ENCODE measurements at regions not wholly inside any gene's neighbourhood (a gene's known extent, or its start where the extent isn't known, plus 50 kb on each side); places are given as distances from the start of the nearest gene placed in this dataset.

DNA sequence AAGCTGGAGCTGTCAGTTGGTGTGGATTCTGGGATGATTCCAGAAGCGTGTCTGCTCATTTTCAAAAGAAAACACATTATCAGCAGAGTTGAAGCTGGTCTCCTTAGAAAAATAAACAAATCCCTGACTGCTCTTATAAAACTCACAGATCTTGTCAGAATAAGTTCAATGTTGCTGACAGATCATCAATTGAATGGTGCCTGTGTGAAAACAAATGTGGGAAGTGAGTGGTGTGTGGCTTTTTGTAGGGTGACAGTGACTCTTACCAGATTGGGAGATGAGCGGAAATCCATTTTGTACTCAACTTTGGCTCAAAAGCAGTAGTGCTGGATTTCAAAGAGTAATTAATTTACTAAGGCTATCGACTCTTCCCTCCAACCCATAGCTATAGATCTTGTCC, 807.8 kb downstream of the RAPGEF2 start:
- DNase-seq (peak in 2 of 3 donors; percentile 29 to 62), ATAC-seq (ENCODE audit: insufficient read depth, low FRiP score) (no peak)
- Histone ChIP-seq H3K27ac (ENCODE audit: low read depth in 1 of 2, low read length in 1 of 2) (no peak overlapping the region), H3K4me1 (ENCODE audit: control insufficient read depth in 5 of 5, insufficient read depth in 5 of 5, low read length in 5 of 5) (no peaks in the 10 kb centered on the region), H3K27me3 (ENCODE audit: control insufficient read depth in 3 of 3, insufficient read depth in 3 of 3, low read length in 2 of 3) (no peaks in the 10 kb centered on the region), H3K9me3 (ENCODE audit: control insufficient read depth in 4 of 4, insufficient read depth in 3 of 4, low read length in 3 of 4) (peaks cover 0 to 9% (median 1%) of the 10 kb centered on the region in 4 donors), H3K4me3 (no peak overlapping the region), H3K9ac (ENCODE audit: insufficient read depth in 1 of 2, low read length in 2 of 2) (no peak overlapping the region), H3K36me3 (ENCODE audit: control insufficient read depth in 4 of 4, insufficient read depth in 4 of 4, low read length in 4 of 4) (no peaks in the 10 kb centered on the region)
- 55 to 69% methylated on average over 3 of the region's 3 CpGs for whole genome bisulfite sequencing, 2 donors
- TF ChIP-seq, protein P1, sequence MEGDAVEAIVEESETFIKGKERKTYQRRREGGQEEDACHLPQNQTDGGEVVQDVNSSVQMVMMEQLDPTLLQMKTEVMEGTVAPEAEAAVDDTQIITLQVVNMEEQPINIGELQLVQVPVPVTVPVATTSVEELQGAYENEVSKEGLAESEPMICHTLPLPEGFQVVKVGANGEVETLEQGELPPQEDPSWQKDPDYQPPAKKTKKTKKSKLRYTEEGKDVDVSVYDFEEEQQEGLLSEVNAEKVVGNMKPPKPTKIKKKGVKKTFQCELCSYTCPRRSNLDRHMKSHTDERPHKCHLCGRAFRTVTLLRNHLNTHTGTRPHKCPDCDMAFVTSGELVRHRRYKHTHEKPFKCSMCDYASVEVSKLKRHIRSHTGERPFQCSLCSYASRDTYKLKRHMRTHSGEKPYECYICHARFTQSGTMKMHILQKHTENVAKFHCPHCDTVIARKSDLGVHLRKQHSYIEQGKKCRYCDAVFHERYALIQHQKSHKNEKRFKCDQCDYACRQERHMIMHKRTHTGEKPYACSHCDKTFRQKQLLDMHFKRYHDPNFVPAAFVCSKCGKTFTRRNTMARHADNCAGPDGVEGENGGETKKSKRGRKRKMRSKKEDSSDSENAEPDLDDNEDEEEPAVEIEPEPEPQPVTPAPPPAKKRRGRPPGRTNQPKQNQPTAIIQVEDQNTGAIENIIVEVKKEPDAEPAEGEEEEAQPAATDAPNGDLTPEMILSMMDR (IDR thresholded peaks at IDR 0.05; ENCODE audit: control extremely low read depth, extremely low read depth): no peak

DNA sequence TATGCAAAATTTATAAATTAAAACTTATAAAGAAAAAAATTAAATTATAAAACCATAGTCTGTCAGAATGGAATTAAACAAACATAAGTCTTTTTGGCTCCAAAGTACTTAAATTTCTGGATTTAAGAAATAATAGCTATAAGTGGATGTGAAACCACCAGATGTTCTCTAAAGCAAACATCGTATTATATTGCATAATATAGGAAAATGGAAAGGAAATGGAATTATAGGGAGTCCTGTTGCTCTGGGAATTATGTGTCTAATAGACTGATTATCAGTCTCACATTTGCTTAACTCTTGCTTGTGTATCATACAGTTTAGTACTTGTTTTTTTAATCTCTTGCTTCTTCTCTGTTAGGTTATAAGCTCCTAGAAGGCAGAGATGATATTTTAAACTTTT, 819.2 kb downstream of the RAPGEF2 start:
- TF ChIP-seq, protein P1 (IDR thresholded peaks at IDR 0.05; ENCODE audit: control extremely low read depth, extremely low read depth): no peak
- ATAC-seq (ENCODE audit: insufficient read depth, low FRiP score) (no peak), DNase-seq (peak in 2 of 3 donors; percentile 11 to 18)
- no peak overlapping the region for H3K4me3 ChIP-seq
- no peaks in the 10 kb centered on the region for H3K4me1 ChIP-seq (ENCODE audit: control insufficient read depth in 5 of 5, insufficient read depth in 5 of 5, low read length in 5 of 5)
- no peaks in the 10 kb centered on the region for H3K36me3 ChIP-seq (ENCODE audit: control insufficient read depth in 4 of 4, insufficient read depth in 4 of 4, low read length in 4 of 4)
- H3K27me3 ChIP-seq (ENCODE audit: control insufficient read depth in 3 of 3, insufficient read depth in 3 of 3, low read length in 2 of 3): no peaks in the 10 kb centered on the region
- H3K9ac ChIP-seq (ENCODE audit: insufficient read depth in 1 of 2, low read length in 2 of 2): no peak overlapping the region
- WGBS, 2 donors: 58 to 61% methylated on average over 1 of the region's 1 CpG
- H3K9me3 ChIP-seq (ENCODE audit: control insufficient read depth in 4 of 4, insufficient read depth in 3 of 4, low read length in 3 of 4): peaks cover 0 to 8% (median 4%) of the 10 kb centered on the region in 4 donors
- H3K27ac ChIP-seq (ENCODE audit: low read depth in 1 of 2, low read length in 1 of 2): no peak overlapping the region

DNA sequence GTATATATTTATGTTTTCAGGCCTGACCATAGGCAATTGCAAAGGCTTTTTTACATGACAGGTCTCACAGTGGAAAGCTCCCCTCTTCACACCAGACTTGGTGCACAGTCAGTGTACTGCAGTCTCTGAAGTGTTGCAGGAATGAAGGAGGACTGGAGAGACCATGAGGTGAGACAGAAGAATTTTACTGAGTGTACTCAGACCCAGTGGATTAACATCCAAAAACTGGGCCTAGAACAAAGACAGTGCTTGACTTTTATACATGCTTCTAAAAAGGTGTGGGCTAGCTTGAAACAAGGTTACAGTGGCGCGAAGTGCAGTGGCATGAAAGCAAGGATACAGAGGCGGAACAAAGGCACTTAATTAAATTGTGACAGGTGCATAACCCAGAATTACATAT, 822.9 kb downstream of the RAPGEF2 start:
- H3K27ac ChIP-seq (ENCODE audit: low read depth in 1 of 2, low read length in 1 of 2): no peak overlapping the region
- no peaks in the 10 kb centered on the region for H3K27me3 ChIP-seq (ENCODE audit: control insufficient read depth in 3 of 3, insufficient read depth in 3 of 3, low read length in 2 of 3)
- no peaks in the 10 kb centered on the region for H3K4me1 ChIP-seq (ENCODE audit: control insufficient read depth in 5 of 5, insufficient read depth in 5 of 5, low read length in 5 of 5)
- ATAC-seq (ENCODE audit: insufficient read depth, low FRiP score) (no peak), DNase-seq (no peak)
- no peak overlapping the region for H3K9ac ChIP-seq (ENCODE audit: insufficient read depth in 1 of 2, low read length in 2 of 2)
- WGBS, 2 donors: 94 to 95% methylated on average over 3 of the region's 3 CpGs
- H3K4me3 ChIP-seq: no peak overlapping the region
- TF ChIP-seq, protein P1 (IDR thresholded peaks at IDR 0.05; ENCODE audit: control extremely low read depth, extremely low read depth): no peak
- H3K9me3 ChIP-seq (ENCODE audit: control insufficient read depth in 4 of 4, insufficient read depth in 3 of 4, low read length in 3 of 4): peaks cover 0 to 12% (median 5%) of the 10 kb centered on the region in 4 donors
- no peaks in the 10 kb centered on the region for H3K36me3 ChIP-seq (ENCODE audit: control insufficient read depth in 4 of 4, insufficient read depth in 4 of 4, low read length in 4 of 4)

DNA sequence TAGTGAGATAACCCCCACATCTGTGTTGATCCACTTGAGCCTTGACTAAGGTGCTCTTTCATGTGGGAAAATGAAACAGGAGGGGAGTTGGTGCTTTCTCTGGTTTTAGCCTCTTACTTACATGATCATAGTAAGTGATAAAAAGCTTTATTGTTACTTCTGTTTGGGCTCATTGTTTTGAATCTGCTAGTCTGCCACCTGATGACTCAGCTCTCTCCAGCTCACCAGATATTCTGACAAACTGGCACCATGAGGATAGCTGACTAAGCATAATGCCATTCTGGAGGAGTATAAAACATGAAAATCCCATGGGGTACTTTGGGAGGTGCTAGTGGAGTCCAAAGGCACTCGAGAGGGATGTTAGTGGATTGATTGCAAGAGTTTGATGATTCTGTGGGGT, 824.0 kb downstream of the RAPGEF2 start:
- WGBS, 2 donors: 71 to 79% methylated on average over 1 of the region's 1 CpG
- H3K27me3 ChIP-seq (ENCODE audit: control insufficient read depth in 3 of 3, insufficient read depth in 3 of 3, low read length in 2 of 3): no peaks in the 10 kb centered on the region
- no peak overlapping the region for H3K27ac ChIP-seq (ENCODE audit: low read depth in 1 of 2, low read length in 1 of 2)
- H3K9me3 ChIP-seq (ENCODE audit: control insufficient read depth in 4 of 4, insufficient read depth in 3 of 4, low read length in 3 of 4): peaks cover 0 to 12% (median 5%) of the 10 kb centered on the region in 4 donors
- no peak overlapping the region for H3K9ac ChIP-seq (ENCODE audit: insufficient read depth in 1 of 2, low read length in 2 of 2)
- no peak for DNase-seq
- TF ChIP-seq, protein P1 (IDR thresholded peaks at IDR 0.05; ENCODE audit: control extremely low read depth, extremely low read depth): no peak
- ATAC-seq (ENCODE audit: insufficient read depth, low FRiP score): no peak
- H3K4me3 ChIP-seq: no peak overlapping the region
- no peaks in the 10 kb centered on the region for H3K4me1 ChIP-seq (ENCODE audit: control insufficient read depth in 5 of 5, insufficient read depth in 5 of 5, low read length in 5 of 5)
- no peaks in the 10 kb centered on the region for H3K36me3 ChIP-seq (ENCODE audit: control insufficient read depth in 4 of 4, insufficient read depth in 4 of 4, low read length in 4 of 4)

Measured in lung (tissue), 11 donors.